HepG2 (cell line): ENCODE measurements at regions not wholly inside any gene's neighbourhood (a gene's known extent, or its start where the extent isn't known, plus 50 kb on each side); places are given as distances from the start of the nearest gene placed in this dataset.

Experiments used
- ATAC-seq: fragments of 200-7000 bp; cut with Tn5 transposase; 3 replicates; pipeline ENCODE4 v1.9.1; 2020; ENCODE audit warnings: mild to moderate bottlenecking, moderate library complexity
- BruUV-seq: library from RNA; stranded (reverse); fragments of 400-500 nt; replicated peaks from 2 replicates; lab custom pipeline; 2021; lab: Mats Ljungman, UMichigan
- CTCF ChIA-PET: fragments of 300-600 bp; formaldehyde crosslinking; extraction: SDS; loops from one replicate; lab custom pipeline; 2021; ENCODE audit warnings: low total read pairs, inconsistent platforms, low intra/inter-chr PET ratio; lab: Yijun Ruan, JAX
- POLR2A ChIA-PET: fragments of 350-600 bp; sonication (Branson Sonifier 250); formaldehyde crosslinking; loops from one replicate; lab custom pipeline; 2020; ENCODE audit warnings: antibody characterized with exemption, inconsistent platforms; lab: Yijun Ruan, JAX
- DNase-seq: peaks from one replicate; pipeline ENCODE4 v3.0.0-alpha.2; 2015; ENCODE audit warnings: low spot score
- FAIRE-seq: peaks from 3 replicates; lab custom pipeline; 2011; peaks lifted over from hg19 to GRCh38; lab: Jason Lieb, UNC
- H2AFZ ChIP-seq: one replicate; pipeline ENCODE4 v1.6.1; 2011; ENCODE audit warnings: low read length, inconsistent platforms
- H3K27ac ChIP-seq: fragments of 300-600 bp; 3 replicates; pipeline ENCODE4 v1.8.0; 2011; ENCODE audit warnings: mixed run types, mild to moderate bottlenecking, mixed read lengths, low read length, inconsistent platforms; ENCODE audit not compliant: insufficient read depth; ENCODE audit errors: extremely low read length
- H3K27me3 ChIP-seq, 2 experiments: fragments of 200-600 bp in 1 of 2; 2 replicates in 1 of 2; 3 replicates in 1 of 2; pipeline versions ENCODE4 v1.6.0 to v1.8.0; 2011; ENCODE audit warnings: low read length in 2 of 2, mild to moderate bottlenecking in 2 of 2, moderate library complexity in 2 of 2, inconsistent platforms in 1 of 2; ENCODE audit not compliant: insufficient read depth in 2 of 2, control insufficient read depth in 1 of 2
- H3K36me3 ChIP-seq, 2 experiments: fragments of 200-600 bp in 1 of 2; replicated peaks in 1 of 2; 2 replicates in 1 of 2; 3 replicates in 1 of 2; pipeline versions ENCODE4 v1.5.1 to v1.8.0; 2011; ENCODE audit warnings: low read length in 2 of 2, inconsistent platforms in 1 of 2; ENCODE audit not compliant: insufficient read depth in 2 of 2, control insufficient read depth in 1 of 2
- H3K4me1 ChIP-seq: 2 replicates; pipeline ENCODE4 v1.5.1; 2012; ENCODE audit warnings: low read length, inconsistent platforms; ENCODE audit not compliant: insufficient read depth
- H3K4me2 ChIP-seq: 2 replicates; pipeline ENCODE4 v1.6.0; 2011; ENCODE audit warnings: low read depth, low read length, inconsistent platforms
- H3K4me3 ChIP-seq, 3 experiments: fragments of 200-600 bp in 1 of 3; sonication (generic), shearing (Covaris generic) in 1 of 3; replicated peaks in 1 of 3; 2 replicates each; pipeline ENCODE4 v1.5.1; 2011 to 2016; ENCODE audit warnings: low read length in 3 of 3, inconsistent platforms in 2 of 3, low read depth in 2 of 3, mild to moderate bottlenecking in 2 of 3, control low read depth in 1 of 3, mixed read lengths in 1 of 3; ENCODE audit not compliant: insufficient read depth in 1 of 3
- H3K79me2 ChIP-seq: one replicate; pipeline ENCODE4 v1.6.1; 2011; ENCODE audit warnings: low read length, inconsistent platforms; ENCODE audit not compliant: insufficient read depth
- H3K9ac ChIP-seq: 2 replicates; pipeline ENCODE4 v1.6.0; 2011; ENCODE audit warnings: mild to moderate bottlenecking, low read depth, low read length, inconsistent platforms; ENCODE audit not compliant: insufficient read depth
- H3K9me3 ChIP-seq: 2 replicates; pipeline ENCODE4 v1.5.1; 2012; ENCODE audit warnings: mild to moderate bottlenecking, low read length
- H4K20me1 ChIP-seq: 2 replicates; pipeline ENCODE4 v1.6.0; 2011; ENCODE audit warnings: inconsistent platforms, mild to moderate bottlenecking, low read length, moderate library complexity; ENCODE audit not compliant: insufficient read depth
- CENPX ChIP-seq: sonication (generic); formaldehyde crosslinking; IDR thresholded peaks from 2 replicates; pipeline ENCODE4 v1.9.0; 2021; ENCODE audit warnings: mild to moderate bottlenecking, missing genetic modification reagents, moderate library complexity
- EED ChIP-seq: sonication (generic); formaldehyde crosslinking; IDR thresholded peaks from 2 replicates; pipeline ENCODE4 v1.5.0; 2020; ENCODE audit warnings: mild to moderate bottlenecking, missing genetic modification reagents
- EHMT2 ChIP-seq: fragments of 200-600 bp; sonication (generic); IDR thresholded peaks from 2 replicates; pipeline ENCODE4 v1.7.0; 2017; ENCODE audit warnings: antibody characterized with exemption, low read depth, low read length, borderline replicate concordance
- HMG20B ChIP-seq: conservative IDR thresholded peaks from 2 replicates; pipeline ENCODE4 v1.6.1; 2016; ENCODE audit warnings: missing genetic modification reagents, missing compliant biosample characterization
- IKZF4 ChIP-seq: sonication (generic); formaldehyde crosslinking; IDR thresholded peaks from 2 replicates; pipeline ENCODE4 v1.5.1; 2020; ENCODE audit warnings: borderline replicate concordance, mild to moderate bottlenecking, low read depth, missing genetic modification reagents; ENCODE audit errors: not compliant biosample characterization
- NCOR1 ChIP-seq: fragments of 200-600 bp; sonication (generic); IDR thresholded peaks from 2 replicates; pipeline ENCODE4 v1.7.0; 2017; ENCODE audit warnings: antibody characterized with exemption, low read length, borderline replicate concordance
- SALL1 ChIP-seq: sonication (generic); formaldehyde crosslinking; IDR thresholded peaks from 2 replicates; pipeline ENCODE4 v1.8.0; 2022; ENCODE audit warnings: mild to moderate bottlenecking, missing genetic modification reagents
- ZFP1 ChIP-seq: IDR thresholded peaks from 2 replicates; pipeline ENCODE4 v1.6.1; 2016
- ZHX2 ChIP-seq, 2 experiments: sonication (generic) in 1 of 2; formaldehyde crosslinking in 1 of 2; IDR thresholded peaks; 2 replicates each; pipeline versions ENCODE4 v1.6.1 to v1.9.0; 2014 to 2022; ENCODE audit warnings: antibody characterized with exemption in 1 of 2, borderline replicate concordance in 1 of 2, inconsistent platforms in 1 of 2, low read depth in 1 of 2, missing genetic modification reagents in 1 of 2
- ZNF687 ChIP-seq: sonication (generic); formaldehyde crosslinking; IDR thresholded peaks from 2 replicates; pipeline ENCODE4 v1.5.1; 2020; ENCODE audit warnings: mild to moderate bottlenecking, missing genetic modification reagents, moderate library complexity
- WGBS: methylation state at CpG from one replicate; pipeline ENCODE4 v1.1.6; 2017; ENCODE audit warnings: low lambda C conversion rate; 5-methylcytosine and 5-hydroxymethylcytosine counted together
- in situ Hi-C: cut with HindIII; loops from 2 replicates; pipeline ENCODE4 v1.10.0; 2017; ENCODE audit warnings: low pct_unique_long_range_greater_than_20kb; ENCODE audit not compliant: extremely low pct_ligation_motif_present
- intact Hi-C: fragments of 100-400 bp; cut with micrococcal nuclease; formaldehyde crosslinking; loops from one replicate; pipeline ENCODE4 v1.10.0; 2022; ENCODE audit not compliant: unreplicated experiment

GRCh38 chr3:135690664-135691063 is 274.9 kb upstream of the PPP2R3A start:
- intact Hi-C loops = no loop called here
- no peak for DNase-seq

GRCh38 chr3:135691240-135691639 is 274.3 kb upstream of the PPP2R3A start:
- CTCF ChIA-PET = no interaction called here
- TF ChIP-seq CENPX = no peak
- TF ChIP-seq SALL1 = no peak
- no peak for TF ChIP-seq ZFP1 (CRISPR knock-in tag)
- no peak for TF ChIP-seq EED (CRISPR knock-in tag)
- no peak for TF ChIP-seq EHMT2
- TF ChIP-seq ZHX2 (IDR thresholded peaks at IDR 0.05; ENCODE audit: low read depth) = no peak
- no peak for TF ChIP-seq ZHX2 (CRISPR knock-in tag; IDR thresholded peaks at IDR 0.05; ENCODE audit: borderline replicate concordance)
- TF ChIP-seq ZNF687 (CRISPR knock-in tag) = no peak

More at GRCh38 chr3:135690664-135691063, 274.9 kb upstream of the PPP2R3A start:
- H3K79me2 ChIP-seq = no peaks in the 10 kb centered on the region
- TF ChIP-seq NCOR1 (no peak), HMG20B (CRISPR knock-in tag) (no peak), IKZF4 (no peak)
- H3K9me3 ChIP-seq = no peaks in the 10 kb centered on the region
- H3K9ac ChIP-seq = no peak overlapping the region
- FAIRE-seq (no peak), ATAC-seq (no peak)
- no peaks in the 10 kb centered on the region for H3K4me1 ChIP-seq
- H4K20me1 ChIP-seq = no peaks in the 10 kb centered on the region
- POLR2A ChIA-PET = no interaction called here
- CTCF ChIA-PET = no interaction called here
- H3K27ac ChIP-seq = no peak overlapping the region
- H2AFZ ChIP-seq = no peak overlapping the region
- H3K27me3 ChIP-seq = no peaks in the 10 kb centered on the region
- BruUV-seq = no TSS peak
- H3K4me2 ChIP-seq = no peak overlapping the region
- WGBS = 3% methylated on average over 3 of the region's 3 CpGs
- in situ Hi-C loops = no loop called here
- H3K36me3 ChIP-seq = no peaks in the 10 kb centered on the region
- no peak overlapping the region for H3K4me3 ChIP-seq

More at GRCh38 chr3:135691240-135691639, 274.3 kb upstream of the PPP2R3A start:
- no peak for DNase-seq
- Histone ChIP-seq H3K9me3 (no peaks in the 10 kb centered on the region), H3K4me1 (no peaks in the 10 kb centered on the region), H3K27ac (no peak overlapping the region), H4K20me1 (no peaks in the 10 kb centered on the region), H3K79me2 (no peaks in the 10 kb centered on the region), H2AFZ (no peak overlapping the region), H3K9ac (no peak overlapping the region), H3K4me2 (no peak overlapping the region), H3K4me3 (no peak overlapping the region), H3K36me3 (no peaks in the 10 kb centered on the region), H3K27me3 (no peaks in the 10 kb centered on the region)
- intact Hi-C loops = no loop called here
- ATAC-seq = no peak
- WGBS = 0% methylated on average over 1 of the region's 1 CpG
- in situ Hi-C loops = no loop called here
- POLR2A ChIA-PET = no interaction called here
- no peak for FAIRE-seq
- BruUV-seq = no TSS peak
